NB4 (cell line): ENCODE measurements at regions not wholly inside any gene's neighbourhood (a gene's known extent, or its start where the extent isn't known, plus 50 kb on each side); places are given as distances from the start of the nearest gene placed in this dataset.

ENCODE experiments used
- DNase-seq: peaks from one replicate; pipeline ENCODE4 v3.0.0; 2010; ENCODE audit warnings: low read depth
- H3K4me3 ChIP-seq: one replicate; pipeline ENCODE4 v1.5.1; 2011; ENCODE audit warnings: mild to moderate bottlenecking, low read depth, low read length, moderate library complexity
- CTCF ChIP-seq: IDR thresholded peaks from one replicate; pipeline ENCODE4 v1.5.1; 2012; ENCODE audit warnings: low read depth, low read length
- MYC ChIP-seq: IDR thresholded peaks from 2 replicates; pipeline ENCODE4 v1.6.1; 2011; ENCODE audit warnings: low read depth, low read length

GRCh38 chr20:29123861-29124260, 2133.6 kb upstream of the DEFB115 start:
- H3K4me3 ChIP-seq: no peak overlapping the region
- TF ChIP-seq MYC (no peak), CTCF (no peak)
- DNase-seq: no peak
